ENCODE measurements at regions not wholly inside any gene's neighbourhood (a gene's known extent, or its start where the extent isn't known, plus 50 kb on each side); places are given as distances from the start of the nearest gene placed in this dataset.

DNA sequence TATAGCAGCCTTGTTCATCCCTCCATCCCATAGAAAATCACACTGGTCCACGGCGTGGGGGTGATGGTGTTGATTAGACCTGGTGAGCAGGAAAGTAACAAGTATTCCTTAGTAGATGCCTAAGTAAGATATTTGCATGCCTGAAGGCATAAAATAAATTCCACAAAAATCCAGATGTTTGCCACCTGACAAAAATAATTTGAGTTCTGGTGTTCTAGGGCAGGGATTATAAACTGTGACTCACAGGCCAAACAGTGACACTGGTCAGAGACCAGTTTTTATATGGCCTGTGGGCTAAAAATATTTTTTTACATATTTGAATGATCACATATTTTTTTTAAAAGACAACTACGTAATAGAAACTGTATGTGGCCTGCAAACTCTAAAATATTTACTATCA lies 310.7 kb downstream of the RFC3 start:
- DNase-seq = no peak

GRCh38 chr13:34129436-34129835 lies 311.5 kb downstream of the RFC3 start:
- no peak for DNase-seq

- no peak for DNase-seq
These were observed 319.3 kb downstream of the RFC3 start for GRCh38 chr13:34137200-34137599.

DNA sequence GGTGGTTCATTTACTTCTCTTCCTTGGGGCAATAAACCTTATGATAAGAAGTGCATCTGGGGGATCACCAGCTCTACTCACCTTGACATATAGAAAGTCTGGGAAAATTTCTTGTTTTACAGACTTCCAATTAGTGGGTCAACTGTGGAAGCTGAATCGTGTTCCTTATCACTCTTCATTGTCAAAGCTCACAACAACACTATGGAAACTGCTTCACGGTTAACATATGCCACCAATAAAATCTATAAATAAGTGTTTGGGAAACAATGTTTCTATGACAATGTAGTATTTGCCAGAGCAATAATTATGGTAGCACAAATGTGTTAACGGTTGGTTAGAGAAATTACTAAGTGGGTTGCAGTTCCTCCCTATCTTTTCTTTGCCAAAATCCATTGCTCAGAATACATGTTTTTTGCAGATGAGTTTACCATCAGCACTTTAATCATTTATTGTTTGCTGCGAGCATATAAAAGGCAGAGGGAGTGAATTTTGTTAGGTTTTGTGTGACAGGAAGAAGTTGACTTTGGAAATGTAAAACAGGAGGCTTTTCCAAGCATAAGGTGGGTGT lies 321.8 kb downstream of the RFC3 start:
- DNase-seq = no peak

- no peak for DNase-seq
These were observed 325.7 kb downstream of the RFC3 start for GRCh38 chr13:34143637-34144036.

- DNase-seq = no peak
These were observed 326.2 kb downstream of the RFC3 start for GRCh38 chr13:34144142-34144541.

DNA sequence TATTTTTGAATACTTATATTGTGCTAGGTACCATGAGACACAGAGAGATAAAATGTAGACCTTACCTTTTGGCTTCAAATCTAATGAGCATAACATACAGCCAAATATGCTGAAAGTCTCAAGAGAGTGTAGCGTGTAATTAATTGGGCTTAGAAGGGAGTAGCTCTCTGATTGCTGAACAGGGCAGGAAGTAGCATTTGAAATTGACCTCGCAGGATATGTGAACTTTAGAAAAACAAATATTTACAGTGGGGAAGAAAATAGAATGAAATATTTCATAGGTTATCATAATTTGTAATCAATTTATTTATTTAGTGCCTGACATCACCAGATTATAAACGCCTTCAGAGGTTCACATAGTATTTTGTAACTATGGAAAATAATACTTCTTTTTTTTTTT lies 327.1 kb downstream of the RFC3 start:
- DNase-seq = no peak

DNA sequence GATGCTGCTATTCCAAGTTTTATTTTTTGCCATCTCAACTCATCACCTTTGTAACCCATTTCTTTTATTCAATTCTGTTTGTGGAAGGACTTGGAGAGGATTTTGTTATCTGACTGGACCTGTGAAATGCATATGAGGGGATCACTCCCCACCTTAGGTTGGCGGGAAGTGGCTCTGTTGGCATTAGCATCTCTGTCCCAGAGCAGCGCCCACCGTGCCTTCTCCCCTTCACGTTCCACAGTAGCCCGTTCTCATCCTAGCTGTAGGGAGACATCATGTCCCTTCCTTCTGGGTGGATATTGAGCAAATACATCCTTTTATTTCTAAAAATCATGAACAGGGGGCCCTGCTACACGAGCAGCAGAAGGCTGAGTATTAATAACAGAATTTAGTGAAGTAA lies 330.4 kb downstream of the RFC3 start:
- DNase-seq = no peak

DNA sequence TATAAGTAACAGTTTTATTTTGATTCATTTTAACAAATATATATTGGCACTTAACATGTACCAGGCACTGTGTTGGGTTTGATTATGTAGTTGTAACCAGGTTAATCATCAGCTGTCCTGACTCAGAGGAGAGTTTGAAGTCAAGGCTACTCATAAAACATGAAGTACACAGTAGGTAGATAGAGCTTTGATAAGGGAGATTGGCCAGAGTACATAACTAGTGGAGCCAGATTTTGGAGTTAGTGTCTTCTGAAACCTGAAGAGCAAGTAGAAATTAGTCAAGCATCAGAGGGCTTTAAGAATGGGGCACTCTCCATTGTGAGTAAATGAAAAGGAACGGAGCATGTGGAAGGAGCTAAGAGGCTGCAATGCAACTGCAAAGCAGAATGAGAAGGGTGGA lies 333.9 kb downstream of the RFC3 start:
- no peak for DNase-seq

- DNase-seq = no peak
These were observed 334.5 kb downstream of the RFC3 start for GRCh38 chr13:34152409-34152808.

- no peak for DNase-seq
These were observed 335.0 kb downstream of the RFC3 start for GRCh38 chr13:34152996-34153395.

DNA sequence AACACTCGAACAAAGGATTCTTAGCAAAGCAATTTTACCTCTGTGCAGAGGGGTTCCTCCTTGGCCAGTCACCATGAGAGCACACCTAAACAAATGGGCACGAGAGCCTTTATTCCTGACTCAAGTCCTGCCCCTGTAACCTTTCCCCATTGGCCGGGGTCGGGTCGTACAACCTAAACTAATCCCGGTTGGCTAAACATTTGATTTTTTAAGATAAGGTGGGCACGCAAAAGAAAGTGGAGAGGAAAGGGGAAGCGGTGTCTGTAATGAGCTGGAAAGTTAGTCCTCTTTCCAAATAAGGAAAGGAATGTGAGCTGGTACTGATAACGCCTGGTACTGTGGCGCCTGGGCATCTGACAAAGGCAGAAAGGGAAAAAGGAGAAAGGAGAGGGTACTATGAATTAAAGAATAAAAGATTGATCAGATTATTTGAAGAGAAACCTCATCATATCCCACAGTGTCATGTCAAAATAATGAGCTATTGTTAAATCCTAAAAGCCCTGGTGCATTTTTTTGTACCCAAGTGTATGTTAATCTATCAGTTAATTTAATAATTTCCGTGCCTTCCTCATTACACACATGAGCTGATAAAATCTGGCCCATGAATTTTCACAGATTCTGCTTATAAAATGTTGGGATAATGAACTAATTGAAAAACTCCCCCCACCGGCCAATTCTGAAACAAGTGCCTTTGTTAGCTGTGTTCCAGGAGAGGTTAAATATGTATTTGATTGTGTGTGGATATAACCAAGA lies 335.7 kb downstream of the RFC3 start:
- DNase-seq = no peak

DNA sequence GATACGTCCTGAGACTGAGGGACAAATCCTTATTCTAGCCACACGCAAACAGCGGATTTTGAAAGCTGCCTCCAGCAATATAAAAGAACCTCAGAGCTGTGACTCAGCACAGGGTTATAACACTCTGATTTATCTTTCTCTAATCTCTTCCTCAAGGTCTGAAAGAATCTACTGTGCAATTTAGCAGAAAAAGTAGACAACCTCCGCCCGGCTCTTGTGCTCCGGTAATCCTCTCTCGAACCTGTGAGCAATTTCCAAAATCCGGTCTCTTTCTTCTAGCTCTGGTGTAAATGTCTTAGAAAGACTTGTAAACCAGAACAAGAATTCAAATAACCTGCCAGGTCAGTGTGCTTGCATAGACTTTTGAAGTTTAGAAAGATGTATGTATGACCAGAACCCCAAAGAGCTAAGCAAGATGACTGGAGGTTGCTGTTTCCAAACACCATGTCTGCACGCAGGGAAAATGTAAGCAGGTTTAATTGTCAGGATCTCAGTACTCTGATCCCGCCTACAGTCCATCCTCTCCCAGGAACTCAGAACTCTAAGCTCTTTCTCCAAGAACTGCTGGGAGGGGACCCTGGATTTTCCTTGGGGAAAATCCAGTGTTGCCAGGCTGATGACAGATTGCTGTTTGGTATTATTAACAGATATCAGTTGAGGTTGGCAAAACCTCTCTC lies 338.1 kb downstream of the RFC3 start:
- no peak for DNase-seq

GRCh38 chr13:34156841-34157365 lies 339.0 kb downstream of the RFC3 start:
- peak; percentile 10 for DNase-seq

- DNase-seq = no peak
These were observed 342.0 kb downstream of the RFC3 start for GRCh38 chr13:34159946-34160345.

- DNase-seq = no peak
These were observed 344.1 kb downstream of the RFC3 start for GRCh38 chr13:34161931-34162543.

DNA sequence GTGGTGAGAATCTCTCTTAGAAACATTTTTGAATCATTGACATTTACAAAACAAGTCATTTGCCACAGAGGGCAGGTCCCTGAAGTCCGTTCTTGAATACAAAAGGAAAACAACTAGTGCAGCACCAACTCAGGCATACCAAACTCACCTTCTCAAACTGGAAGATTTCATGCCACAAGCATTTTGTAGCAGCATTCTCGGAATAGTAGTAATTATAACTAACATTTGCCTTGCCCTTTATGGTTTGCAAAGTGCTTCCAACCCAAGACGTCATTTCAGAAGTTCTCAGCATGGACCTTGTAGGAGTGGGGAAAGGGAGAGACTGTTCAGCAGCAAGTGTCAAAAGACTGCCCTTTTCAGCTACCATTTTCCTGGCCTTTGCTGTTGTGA lies 344.6 kb downstream of the RFC3 start:
- DNase-seq = no peak

GRCh38 chr13:34164582-34164981 lies 346.6 kb downstream of the RFC3 start:
- DNase-seq = no peak

- no peak for DNase-seq
These were observed 347.2 kb downstream of the RFC3 start for GRCh38 chr13:34165158-34165557.

- DNase-seq = no peak
These were observed 348.5 kb downstream of the RFC3 start for GRCh38 chr13:34166406-34166805.

DNA sequence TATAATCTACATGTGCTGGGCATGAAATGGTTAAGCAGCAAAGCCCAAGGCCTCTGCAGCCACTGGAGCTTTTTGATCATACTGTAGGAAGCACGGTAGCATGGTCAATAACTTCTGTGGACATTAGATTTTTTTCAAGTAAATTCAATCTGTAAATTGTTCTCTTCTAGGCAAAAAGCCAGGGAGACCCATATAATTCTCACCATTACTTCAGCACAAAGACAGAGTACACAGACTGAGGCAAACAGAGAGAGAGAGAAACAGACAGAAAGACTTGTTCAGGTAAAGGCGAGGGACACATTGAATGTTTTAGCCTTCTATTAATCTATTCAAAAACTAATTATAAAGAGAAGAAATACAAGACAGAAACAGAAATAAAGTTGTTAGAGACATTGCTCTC lies 349.4 kb downstream of the RFC3 start:
- DNase-seq = no peak

GRCh38 chr13:34172048-34172447 lies 354.1 kb downstream of the RFC3 start:
- no peak for DNase-seq

GRCh38 chr13:34174671-34175145 lies 356.8 kb downstream of the RFC3 start:
- no peak for DNase-seq

- DNase-seq = no peak
These were observed 357.6 kb downstream of the RFC3 start for GRCh38 chr13:34175551-34175950.
